GM21381 (cell line): ENCODE measurements at regions not wholly inside any gene's neighbourhood (a gene's known extent, or its start where the extent isn't known, plus 50 kb on each side); places are given as distances from the start of the nearest gene placed in this dataset.
"Not testable (repeated sequence)": the region's sequence is repeated elsewhere in the genome, so short reads cannot be mapped to it uniquely, and the experiment has no call there.

Experiments used
- ATAC-seq: cut with Tn5 transposase; IDR thresholded peaks from one replicate; pipeline ENCODE4 v1.9.1; 2021; ENCODE audit warnings: mild to moderate bottlenecking, moderate library complexity; ENCODE audit not compliant: unreplicated experiment

- ATAC-seq: no peak
Measured at GRCh38 chr1:157235307-157235706, 97.1 kb upstream of the ETV3 start.

- ATAC-seq: no peak
Measured at GRCh38 chr1:157234705-157235273, 96.6 kb upstream of the ETV3 start.

GRCh38 chr1:157233131-157233530 lies 94.9 kb upstream of the ETV3 start:
- peak; percentile 71 for ATAC-seq

GRCh38 chr1:157231846-157232525 lies 93.8 kb upstream of the ETV3 start:
- ATAC-seq: no peak

GRCh38 chr1:157230500-157230899 lies 92.3 kb upstream of the ETV3 start:
- ATAC-seq: no peak

- ATAC-seq: no peak
Measured at GRCh38 chr1:157227700-157228099, 89.5 kb upstream of the ETV3 start.

GRCh38 chr1:157226739-157227138 lies 88.5 kb upstream of the ETV3 start:
- ATAC-seq: no peak

- ATAC-seq: no peak
Measured at GRCh38 chr1:157219600-157219999, 81.4 kb upstream of the ETV3 start.

- ATAC-seq: no peak
Measured at GRCh38 chr1:157219182-157219581, 81.0 kb upstream of the ETV3 start.

- no peak for ATAC-seq
Measured at GRCh38 chr1:157218671-157219070, 80.5 kb upstream of the ETV3 start.

GRCh38 chr1:157217486-157217885 lies 79.3 kb upstream of the ETV3 start:
- ATAC-seq: no peak

- no peak for ATAC-seq
Measured at GRCh38 chr1:157213836-157214235, 75.6 kb upstream of the ETV3 start.

GRCh38 chr1:157209514-157209913 lies 71.3 kb upstream of the ETV3 start:
- ATAC-seq: no peak

- ATAC-seq: not testable (repeated sequence)
Measured at GRCh38 chr1:157205982-157206381, 67.8 kb upstream of the ETV3 start.

- no peak for ATAC-seq
Measured at GRCh38 chr1:157203166-157203565, 65.0 kb upstream of the ETV3 start.

- no peak for ATAC-seq
Measured at GRCh38 chr1:157202331-157202730, 64.1 kb upstream of the ETV3 start.

GRCh38 chr1:157201767-157202166 lies 63.6 kb upstream of the ETV3 start:
- ATAC-seq: no peak

GRCh38 chr1:157200451-157200850 lies 62.3 kb upstream of the ETV3 start:
- no peak for ATAC-seq

- no peak for ATAC-seq
Measured at GRCh38 chr1:157199421-157199755, 61.2 kb upstream of the ETV3 start.

GRCh38 chr1:157198619-157199420 lies 60.6 kb upstream of the ETV3 start:
- ATAC-seq: no peak

GRCh38 chr1:157197906-157198435 lies 59.8 kb upstream of the ETV3 start:
- no peak for ATAC-seq
